KMS-11 (cell line): ENCODE measurements at regions not wholly inside any gene's neighbourhood (a gene's known extent, or its start where the extent isn't known, plus 50 kb on each side); places are given as distances from the start of the nearest gene placed in this dataset.

Experiments used
- H2AFZ ChIP-seq: fragments of 200-600 bp; sonication (generic); 2 replicates; pipeline ENCODE4 v1.6.1; 2016; ENCODE audit warnings: antibody characterized with exemption, mixed run types, low read depth
- H3K27ac ChIP-seq: fragments of 200-600 bp; sonication (generic); 2 replicates; pipeline ENCODE4 v1.6.1; 2016; ENCODE audit warnings: mild to moderate bottlenecking, mixed run types
- H3K27me3 ChIP-seq: fragments of 200-600 bp; sonication (generic); 2 replicates; pipeline ENCODE4 v1.6.1; 2017; ENCODE audit warnings: mild to moderate bottlenecking, low read depth, mixed run types, moderate library complexity; ENCODE audit not compliant: insufficient read depth
- H3K36me3 ChIP-seq: fragments of 200-600 bp; sonication (generic); 2 replicates; pipeline ENCODE4 v1.6.1; 2017; ENCODE audit warnings: mild to moderate bottlenecking, mixed run types; ENCODE audit not compliant: insufficient read depth
- H3K4me1 ChIP-seq: fragments of 200-600 bp; sonication (generic); 2 replicates; pipeline ENCODE4 v1.6.1; 2016; ENCODE audit warnings: mild to moderate bottlenecking, low read depth, mixed run types; ENCODE audit not compliant: poor library complexity, severe bottlenecking
- H3K4me2 ChIP-seq: fragments of 200-600 bp; sonication (generic); 2 replicates; pipeline ENCODE4 v1.7.0; 2016; ENCODE audit warnings: mild to moderate bottlenecking, mixed run types
- H3K4me3 ChIP-seq: fragments of 200-600 bp; sonication (generic); IDR thresholded peaks from 2 replicates; pipeline ENCODE4 v1.6.1; 2017; ENCODE audit warnings: low read depth, low read length, mixed read lengths; ENCODE audit not compliant: insufficient read depth
- H3K79me2 ChIP-seq: fragments of 200-600 bp; sonication (generic); 2 replicates; pipeline ENCODE4 v1.6.1; 2016; ENCODE audit warnings: low read depth, mixed run types; ENCODE audit not compliant: insufficient read depth
- H3K9ac ChIP-seq: fragments of 200-600 bp; sonication (generic); 2 replicates; pipeline ENCODE4 v1.6.1; 2016; ENCODE audit warnings: mild to moderate bottlenecking, mixed run types
- H4K20me1 ChIP-seq: fragments of 200-600 bp; sonication (generic); 2 replicates; pipeline ENCODE4 v1.6.1; 2016; ENCODE audit warnings: mild to moderate bottlenecking, mixed run types; ENCODE audit not compliant: insufficient read depth
- TF ChIP-seq, protein P1 (sequence below): fragments of 200-600 bp; sonication (generic); conservative IDR thresholded peaks from 2 replicates; pipeline ENCODE4 v1.6.1; 2017; ENCODE audit warnings: low read depth, mild to moderate bottlenecking, antibody characterized with exemption, low read length, moderate library complexity, mixed read lengths

DNA sequence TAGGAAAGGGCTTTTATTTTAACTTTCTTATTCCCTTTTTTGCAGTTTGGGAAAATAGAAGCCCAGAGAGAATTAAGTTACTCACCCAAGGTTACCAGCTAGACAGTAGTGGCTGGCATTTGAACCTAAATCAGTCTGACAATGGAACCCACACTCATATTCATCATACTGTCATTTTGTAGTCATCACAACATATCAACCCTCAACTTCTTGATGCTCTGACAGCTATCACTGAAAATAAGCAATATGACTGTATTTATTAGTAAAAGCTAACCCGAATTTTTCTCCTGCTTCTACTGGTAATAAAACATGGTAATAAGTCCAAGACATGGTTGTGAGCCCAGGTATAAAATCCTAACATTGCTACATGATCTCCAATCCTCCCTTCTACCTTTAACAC, 585.8 kb upstream of the UBE2E2 start:
- Histone ChIP-seq H3K36me3 (no peaks in the 10 kb centered on the region), H2AFZ (no peak overlapping the region), H3K4me3 (no peak overlapping the region), H4K20me1 (no peaks in the 10 kb centered on the region), H3K4me1 (no peaks in the 10 kb centered on the region), H3K4me2 (no peak overlapping the region), H3K9ac (no peak overlapping the region), H3K27ac (no peak overlapping the region), H3K27me3 (no peaks in the 10 kb centered on the region), H3K79me2 (no peaks in the 10 kb centered on the region)
- TF ChIP-seq, protein P1, sequence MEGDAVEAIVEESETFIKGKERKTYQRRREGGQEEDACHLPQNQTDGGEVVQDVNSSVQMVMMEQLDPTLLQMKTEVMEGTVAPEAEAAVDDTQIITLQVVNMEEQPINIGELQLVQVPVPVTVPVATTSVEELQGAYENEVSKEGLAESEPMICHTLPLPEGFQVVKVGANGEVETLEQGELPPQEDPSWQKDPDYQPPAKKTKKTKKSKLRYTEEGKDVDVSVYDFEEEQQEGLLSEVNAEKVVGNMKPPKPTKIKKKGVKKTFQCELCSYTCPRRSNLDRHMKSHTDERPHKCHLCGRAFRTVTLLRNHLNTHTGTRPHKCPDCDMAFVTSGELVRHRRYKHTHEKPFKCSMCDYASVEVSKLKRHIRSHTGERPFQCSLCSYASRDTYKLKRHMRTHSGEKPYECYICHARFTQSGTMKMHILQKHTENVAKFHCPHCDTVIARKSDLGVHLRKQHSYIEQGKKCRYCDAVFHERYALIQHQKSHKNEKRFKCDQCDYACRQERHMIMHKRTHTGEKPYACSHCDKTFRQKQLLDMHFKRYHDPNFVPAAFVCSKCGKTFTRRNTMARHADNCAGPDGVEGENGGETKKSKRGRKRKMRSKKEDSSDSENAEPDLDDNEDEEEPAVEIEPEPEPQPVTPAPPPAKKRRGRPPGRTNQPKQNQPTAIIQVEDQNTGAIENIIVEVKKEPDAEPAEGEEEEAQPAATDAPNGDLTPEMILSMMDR = no peak

DNA sequence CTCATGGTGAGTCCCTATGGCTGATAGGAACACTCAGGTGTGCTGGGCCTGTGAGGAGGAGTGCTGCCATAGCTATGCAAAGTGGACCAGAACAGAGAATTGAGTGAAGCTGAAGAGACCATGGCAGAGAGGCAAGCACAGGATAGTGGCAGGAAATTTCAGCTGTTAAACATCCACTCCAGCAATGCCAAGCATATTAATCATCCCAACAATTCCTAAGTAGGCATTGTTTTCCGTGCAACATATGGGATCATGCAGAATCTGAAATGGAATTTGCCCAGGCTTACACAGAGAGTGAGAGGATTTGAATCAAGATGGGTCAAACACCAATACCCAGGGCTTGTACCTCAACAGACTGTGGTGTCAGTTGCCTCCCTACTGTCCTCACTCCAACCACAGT, 582.6 kb upstream of the UBE2E2 start:
- no peaks in the 10 kb centered on the region for H3K27me3 ChIP-seq
- no peak overlapping the region for H2AFZ ChIP-seq
- H3K79me2 ChIP-seq = no peaks in the 10 kb centered on the region
- no peak overlapping the region for H3K9ac ChIP-seq
- TF ChIP-seq, protein P1 = no peak
- H3K36me3 ChIP-seq = no peaks in the 10 kb centered on the region
- no peak overlapping the region for H3K27ac ChIP-seq
- H4K20me1 ChIP-seq = no peaks in the 10 kb centered on the region
- no peak overlapping the region for H3K4me3 ChIP-seq
- H3K4me2 ChIP-seq = no peak overlapping the region
- H3K4me1 ChIP-seq = no peaks in the 10 kb centered on the region

DNA sequence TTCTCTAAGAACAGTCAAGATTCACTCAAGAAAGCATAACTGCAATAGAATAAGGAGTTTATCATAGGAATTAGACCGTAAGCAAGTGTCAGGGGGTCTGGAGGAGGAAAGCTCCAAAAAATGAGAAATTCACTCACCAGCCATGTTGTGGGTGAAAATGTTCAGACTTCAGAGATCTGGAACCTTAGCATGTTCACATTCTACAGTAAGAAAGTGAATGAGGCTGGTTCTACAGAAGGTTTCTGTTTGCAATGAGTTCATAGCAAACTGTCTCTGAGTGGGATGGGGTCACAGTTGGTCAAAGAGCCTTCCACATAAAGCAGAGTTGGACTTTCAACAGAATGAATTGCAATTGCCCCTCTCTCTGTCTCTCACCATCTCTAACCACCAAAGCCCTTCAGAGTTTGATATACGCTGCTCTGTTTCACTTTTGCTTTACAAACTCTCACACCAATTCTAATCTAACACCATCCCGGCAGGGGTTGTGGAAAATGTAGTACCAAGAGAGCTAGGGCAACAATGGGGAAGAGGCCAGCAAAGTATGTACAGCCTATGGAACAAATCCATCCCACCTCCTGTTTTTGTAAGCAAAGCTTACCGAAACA, 581.8 kb upstream of the UBE2E2 start:
- no peak overlapping the region for H3K4me2 ChIP-seq
- no peaks in the 10 kb centered on the region for H4K20me1 ChIP-seq
- TF ChIP-seq, protein P1 = no peak
- no peaks in the 10 kb centered on the region for H3K27me3 ChIP-seq
- H3K4me3 ChIP-seq = no peak overlapping the region
- peak overlapping the region; percentile 29 for H2AFZ ChIP-seq
- no peak overlapping the region for H3K9ac ChIP-seq
- no peak overlapping the region for H3K27ac ChIP-seq
- no peaks in the 10 kb centered on the region for H3K36me3 ChIP-seq
- H3K4me1 ChIP-seq = no peaks in the 10 kb centered on the region
- H3K79me2 ChIP-seq = no peaks in the 10 kb centered on the region

DNA sequence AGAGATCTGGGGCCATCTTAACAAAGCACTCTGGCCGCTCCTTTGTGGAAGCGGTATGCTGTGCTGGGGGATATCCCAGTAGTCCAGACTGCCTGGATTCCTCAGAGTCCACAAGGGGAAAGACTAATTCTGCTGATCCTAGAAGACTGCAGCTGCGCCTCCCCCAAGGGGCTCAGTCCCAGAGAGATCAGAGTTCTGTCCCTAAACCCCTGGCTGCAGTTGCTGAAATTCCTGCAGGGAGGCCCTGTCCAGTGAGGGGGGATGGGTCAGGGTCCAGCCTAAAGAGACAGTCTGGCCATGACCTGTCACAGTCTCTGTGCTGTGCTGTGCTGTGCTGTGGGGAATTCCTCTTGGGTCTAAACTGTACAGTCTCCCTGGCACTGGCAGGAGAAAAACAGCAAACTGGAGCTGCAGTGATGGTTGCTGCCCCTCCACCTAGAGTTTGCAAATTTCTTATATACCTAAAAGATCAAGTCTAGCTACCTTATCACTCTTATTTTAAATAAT, 575.1 kb upstream of the UBE2E2 start:
- Histone ChIP-seq H3K27me3 (no peaks in the 10 kb centered on the region), H2AFZ (no peak overlapping the region), H3K4me2 (no peak overlapping the region), H3K36me3 (no peaks in the 10 kb centered on the region), H3K79me2 (no peaks in the 10 kb centered on the region), H3K9ac (no peak overlapping the region), H3K4me1 (no peaks in the 10 kb centered on the region), H3K4me3 (no peak overlapping the region), H4K20me1 (no peaks in the 10 kb centered on the region), H3K27ac (no peak overlapping the region)
- TF ChIP-seq, protein P1 = no peak
